ENCODE measurements at regions not wholly inside any gene's neighbourhood (a gene's known extent, or its start where the extent isn't known, plus 50 kb on each side); places are given as distances from the start of the nearest gene placed in this dataset.

- no peak overlapping the region for H3K27ac ChIP-seq (ENCODE audit: insufficient read depth, low read length)
- no peak overlapping the region for H3K4me3 ChIP-seq (replicated peaks in 1 of 4; ENCODE audit: control extremely low read depth in 1 of 4, insufficient read depth in 1 of 4, low read depth in 3 of 4, low read length in 4 of 4)
- H4K20me1 ChIP-seq (ENCODE audit: control insufficient read depth, extremely low read depth, insufficient read depth, low read length): no peaks in the 10 kb centered on the region
- no peak overlapping the region for H2AFZ ChIP-seq (ENCODE audit: low read length)
- H3K36me3 ChIP-seq (ENCODE audit: control insufficient read depth, insufficient read depth, low read length): no peaks in the 10 kb centered on the region
- no peaks in the 10 kb centered on the region for H3K79me2 ChIP-seq (ENCODE audit: control insufficient read depth, insufficient read depth, low read length)
- DNase-seq (ENCODE audit: low read depth in 2 of 2): no peak
- no peak overlapping the region for H3K9ac ChIP-seq (ENCODE audit: insufficient read depth, low read length)
- TF ChIP-seq EZH2 (IDR thresholded peaks at IDR 0.05; ENCODE audit: low read length, missing control alignments): no peak
- TF ChIP-seq CTCF (conservative IDR thresholded peaks at IDR 0.05 in 1 of 2, IDR thresholded peaks at IDR 0.05 in 1 of 2; ENCODE audit: low read depth in 1 of 2, low read length in 2 of 2): no peak
- peaks cover 6% of the 10 kb centered on the region for H3K27me3 ChIP-seq (ENCODE audit: control insufficient read depth, insufficient read depth, low read length)
- no peaks in the 10 kb centered on the region for H3K9me3 ChIP-seq (ENCODE audit: control insufficient read depth, insufficient read depth, low read depth, low read length)
- no peaks in the 10 kb centered on the region for H3K4me1 ChIP-seq (ENCODE audit: control insufficient read depth, extremely low read depth, insufficient read depth, low read length)
- H3K4me2 ChIP-seq (ENCODE audit: extremely low read depth, insufficient read depth, low read length): no peak overlapping the region
Measured at GRCh38 chr9:38158628-38159027, 89.6 kb upstream of the SHB start.

- Histone ChIP-seq H3K9me3 (ENCODE audit: control insufficient read depth, insufficient read depth, low read depth, low read length) (no peaks in the 10 kb centered on the region), H3K9ac (ENCODE audit: insufficient read depth, low read length) (no peak overlapping the region), H3K79me2 (ENCODE audit: control insufficient read depth, insufficient read depth, low read length) (no peaks in the 10 kb centered on the region), H3K27me3 (ENCODE audit: control insufficient read depth, insufficient read depth, low read length) (peaks cover 6% of the 10 kb centered on the region), H4K20me1 (ENCODE audit: control insufficient read depth, extremely low read depth, insufficient read depth, low read length) (no peaks in the 10 kb centered on the region), H2AFZ (ENCODE audit: low read length) (no peak overlapping the region), H3K4me1 (ENCODE audit: control insufficient read depth, extremely low read depth, insufficient read depth, low read length) (no peaks in the 10 kb centered on the region), H3K36me3 (ENCODE audit: control insufficient read depth, insufficient read depth, low read length) (no peaks in the 10 kb centered on the region), H3K4me2 (ENCODE audit: extremely low read depth, insufficient read depth, low read length) (no peak overlapping the region), H3K4me3 (replicated peaks in 1 of 4; ENCODE audit: control extremely low read depth in 1 of 4, insufficient read depth in 1 of 4, low read depth in 3 of 4, low read length in 4 of 4) (no peak overlapping the region), H3K27ac (ENCODE audit: insufficient read depth, low read length) (no peak overlapping the region)
- DNase-seq (ENCODE audit: low read depth in 2 of 2): no peak
- TF ChIP-seq CTCF (conservative IDR thresholded peaks at IDR 0.05 in 1 of 2, IDR thresholded peaks at IDR 0.05 in 1 of 2; ENCODE audit: low read depth in 1 of 2, low read length in 2 of 2) (no peak), EZH2 (IDR thresholded peaks at IDR 0.05; ENCODE audit: low read length, missing control alignments) (no peak)
Measured at GRCh38 chr9:38157711-38158110, 88.7 kb upstream of the SHB start.

- no peaks in the 10 kb centered on the region for H3K9me3 ChIP-seq (ENCODE audit: control insufficient read depth, insufficient read depth, low read depth, low read length)
- H3K4me3 ChIP-seq (replicated peaks in 1 of 4; ENCODE audit: control extremely low read depth in 1 of 4, insufficient read depth in 1 of 4, low read depth in 3 of 4, low read length in 4 of 4): no peak overlapping the region
- no peak for DNase-seq (ENCODE audit: low read depth in 2 of 2)
- TF ChIP-seq CTCF (conservative IDR thresholded peaks at IDR 0.05 in 1 of 2, IDR thresholded peaks at IDR 0.05 in 1 of 2; ENCODE audit: low read depth in 1 of 2, low read length in 2 of 2) (no peak), EZH2 (IDR thresholded peaks at IDR 0.05; ENCODE audit: low read length, missing control alignments) (no peak)
- H3K4me2 ChIP-seq (ENCODE audit: extremely low read depth, insufficient read depth, low read length): no peak overlapping the region
- H2AFZ ChIP-seq (ENCODE audit: low read length): no peak overlapping the region
- H3K27me3 ChIP-seq (ENCODE audit: control insufficient read depth, insufficient read depth, low read length): peaks cover 9% of the 10 kb centered on the region
- H4K20me1 ChIP-seq (ENCODE audit: control insufficient read depth, extremely low read depth, insufficient read depth, low read length): no peaks in the 10 kb centered on the region
- H3K36me3 ChIP-seq (ENCODE audit: control insufficient read depth, insufficient read depth, low read length): no peaks in the 10 kb centered on the region
- no peak overlapping the region for H3K27ac ChIP-seq (ENCODE audit: insufficient read depth, low read length)
- H3K9ac ChIP-seq (ENCODE audit: insufficient read depth, low read length): no peak overlapping the region
- no peaks in the 10 kb centered on the region for H3K4me1 ChIP-seq (ENCODE audit: control insufficient read depth, extremely low read depth, insufficient read depth, low read length)
- H3K79me2 ChIP-seq (ENCODE audit: control insufficient read depth, insufficient read depth, low read length): no peaks in the 10 kb centered on the region
Measured at GRCh38 chr9:38154501-38155421, 85.7 kb upstream of the SHB start.
